Fibroblast of the conjunctiva (primary cell): ENCODE measurements at regions not wholly inside any gene's neighbourhood (a gene's known extent, or its start where the extent isn't known, plus 50 kb on each side); places are given as distances from the start of the nearest gene placed in this dataset.

Experiments used
- DNase-seq: peaks from one replicate; pipeline ENCODE4 v3.0.0-alpha.2; 2010; ENCODE audit warnings: low read depth

- no peak for DNase-seq
Observed at GRCh38 chr6:144580771-144581170, 295.6 kb downstream of the UTRN start.

- DNase-seq = peak; percentile 18
Observed at GRCh38 chr6:144581812-144582537, 296.8 kb downstream of the UTRN start.

- DNase-seq = no peak
Observed at GRCh38 chr6:144582939-144583613, 297.9 kb downstream of the UTRN start.

- DNase-seq = no peak
Observed at GRCh38 chr6:144583614-144583954, 298.4 kb downstream of the UTRN start.

GRCh38 chr6:144585217-144585814, 300.2 kb downstream of the UTRN start:
- DNase-seq = peak; percentile 29

- DNase-seq = no peak
Observed at GRCh38 chr6:144586986-144587385, 301.9 kb downstream of the UTRN start.

- no peak for DNase-seq
Observed at GRCh38 chr6:144588697-144589325, 303.7 kb downstream of the UTRN start.

GRCh38 chr6:144590532-144590931, 305.4 kb downstream of the UTRN start:
- no peak for DNase-seq

- DNase-seq = no peak
Observed at GRCh38 chr6:144593392-144593791, 308.3 kb downstream of the UTRN start.

- no peak for DNase-seq
Observed at GRCh38 chr6:144594585-144594984, 309.4 kb downstream of the UTRN start.

GRCh38 chr6:144595266-144595665, 310.1 kb downstream of the UTRN start:
- no peak for DNase-seq

GRCh38 chr6:144597511-144597910, 312.4 kb downstream of the UTRN start:
- no peak for DNase-seq

GRCh38 chr6:144599615-144600014, 314.5 kb downstream of the UTRN start:
- no peak for DNase-seq

GRCh38 chr6:144601221-144601620, 316.1 kb downstream of the UTRN start:
- DNase-seq = no peak

GRCh38 chr6:144602523-144603180, 317.5 kb downstream of the UTRN start:
- no peak for DNase-seq

GRCh38 chr6:144606083-144606482, 320.9 kb downstream of the UTRN start:
- DNase-seq = no peak

GRCh38 chr6:144607998-144608735, 323.0 kb downstream of the UTRN start:
- DNase-seq = no peak

- DNase-seq = no peak
Observed at GRCh38 chr6:144612811-144613210, 327.7 kb downstream of the UTRN start.

GRCh38 chr6:144613859-144614258, 328.7 kb downstream of the UTRN start:
- no peak for DNase-seq

GRCh38 chr6:144615870-144616269, 330.7 kb downstream of the UTRN start:
- DNase-seq = no peak

- no peak for DNase-seq
Observed at GRCh38 chr6:144617191-144617590, 332.1 kb downstream of the UTRN start.

GRCh38 chr6:144617708-144618107, 332.6 kb downstream of the UTRN start:
- DNase-seq = no peak
